GM19023 (cell line): ENCODE measurements at regions not wholly inside any gene's neighbourhood (a gene's known extent, or its start where the extent isn't known, plus 50 kb on each side); places are given as distances from the start of the nearest gene placed in this dataset.
"Not testable (repeated sequence)": the region's sequence is repeated elsewhere in the genome, so short reads cannot be mapped to it uniquely, and the experiment has no call there.

Experiments used
- ATAC-seq: cut with Tn5 transposase; IDR thresholded peaks from one replicate; pipeline ENCODE4 v1.9.1; 2021; ENCODE audit warnings: mild to moderate bottlenecking, moderate library complexity; ENCODE audit not compliant: unreplicated experiment

GRCh38 chr4:184335520-184335919, 117.8 kb upstream of the ENPP6 start:
- ATAC-seq = no peak

DNA sequence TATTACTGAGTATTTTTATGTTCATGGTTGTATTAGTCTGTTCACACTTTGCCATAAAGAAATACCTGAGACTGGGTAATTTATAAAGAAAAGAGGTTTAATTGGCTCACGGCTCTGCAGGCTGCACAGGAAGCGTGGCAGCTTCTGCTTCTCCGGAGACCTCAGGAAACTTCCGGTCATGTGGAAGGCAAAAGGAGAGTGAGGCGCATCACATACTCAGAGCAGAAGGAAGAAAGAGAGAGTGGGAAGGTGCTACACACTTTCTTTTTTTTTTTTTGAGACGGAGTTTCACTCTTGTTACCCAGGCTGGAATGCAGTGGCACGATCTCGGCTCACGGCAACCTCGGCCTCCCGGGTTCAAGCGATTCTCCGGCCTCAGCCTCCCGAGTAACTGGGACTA, 115.8 kb upstream of the ENPP6 start:
- ATAC-seq = not testable (repeated sequence)

GRCh38 chr4:184331268-184331995, 113.8 kb upstream of the ENPP6 start:
- ATAC-seq = no peak

GRCh38 chr4:184330517-184331094, 112.9 kb upstream of the ENPP6 start:
- not testable (repeated sequence) for ATAC-seq

- peak; percentile 51 for ATAC-seq
Observed at GRCh38 chr4:184329659-184330400, 112.2 kb upstream of the ENPP6 start.

DNA sequence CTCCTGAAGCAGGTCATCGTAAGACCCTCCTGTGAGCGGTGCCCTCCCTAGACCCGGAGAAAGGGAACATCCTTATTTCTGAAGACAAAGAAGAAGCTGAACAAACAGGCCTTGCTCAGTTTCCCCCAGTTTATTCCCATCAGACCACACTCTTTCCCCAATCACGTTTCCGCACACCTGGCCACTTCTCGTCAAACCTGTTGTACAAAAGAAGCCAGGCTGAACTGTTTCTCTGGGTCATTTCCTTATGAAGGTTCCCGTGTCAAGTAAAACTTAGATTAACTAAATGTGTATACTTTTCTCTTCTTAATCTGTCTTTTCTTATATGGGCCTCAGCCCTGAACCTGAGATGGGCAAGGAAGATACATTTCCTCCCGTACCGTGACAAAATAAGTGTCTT, 111.6 kb upstream of the ENPP6 start:
- ATAC-seq = no peak

GRCh38 chr4:184328022-184328736, 110.5 kb upstream of the ENPP6 start:
- peak; percentile 78 for ATAC-seq

GRCh38 chr4:184324939-184325477, 107.3 kb upstream of the ENPP6 start:
- no peak for ATAC-seq

- ATAC-seq = no peak
Observed at GRCh38 chr4:184322328-184323025, 104.8 kb upstream of the ENPP6 start.

GRCh38 chr4:184320631-184321030, 103.0 kb upstream of the ENPP6 start:
- no peak for ATAC-seq

GRCh38 chr4:184318852-184319251, 101.2 kb upstream of the ENPP6 start:
- ATAC-seq = no peak

DNA sequence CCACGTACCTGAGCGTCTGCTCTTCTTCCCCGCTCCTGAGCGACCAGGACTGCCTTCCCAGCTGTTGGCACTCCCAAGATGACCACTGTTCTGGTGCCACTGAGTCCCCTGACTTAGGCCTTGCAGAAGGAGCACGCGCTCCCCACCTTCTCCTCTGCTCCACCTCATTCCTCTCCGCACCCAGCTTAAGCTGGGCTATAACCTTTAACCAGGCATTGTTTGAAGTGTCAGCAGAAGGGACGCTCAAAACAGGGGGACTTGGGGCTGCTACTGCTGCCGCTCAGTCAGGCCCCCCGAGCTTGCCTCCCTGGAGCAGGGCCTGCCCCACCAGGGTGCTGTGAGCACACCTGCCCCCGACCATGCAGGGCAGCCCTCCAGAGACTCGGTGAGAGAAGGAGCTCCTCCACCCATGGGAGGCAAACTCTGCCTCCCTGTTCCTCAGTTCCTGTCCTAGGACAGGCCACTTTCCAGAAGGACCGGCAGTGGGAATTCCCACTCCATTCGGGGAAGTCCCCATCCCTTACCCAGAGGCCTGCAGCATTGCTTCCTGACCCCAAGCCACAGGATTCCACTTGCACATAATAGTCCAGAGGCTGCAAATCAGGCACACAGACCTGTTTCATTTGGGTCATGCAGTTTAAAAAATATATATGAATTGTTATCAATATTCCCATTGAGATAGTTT, 99.7 kb upstream of the ENPP6 start:
- no peak for ATAC-seq

GRCh38 chr4:184316821-184317220, 99.1 kb upstream of the ENPP6 start:
- ATAC-seq = no peak

GRCh38 chr4:184315675-184316359, 98.1 kb upstream of the ENPP6 start:
- ATAC-seq = no peak

- peak; percentile 69 for ATAC-seq
Observed at GRCh38 chr4:184313702-184314659, 96.3 kb upstream of the ENPP6 start.

DNA sequence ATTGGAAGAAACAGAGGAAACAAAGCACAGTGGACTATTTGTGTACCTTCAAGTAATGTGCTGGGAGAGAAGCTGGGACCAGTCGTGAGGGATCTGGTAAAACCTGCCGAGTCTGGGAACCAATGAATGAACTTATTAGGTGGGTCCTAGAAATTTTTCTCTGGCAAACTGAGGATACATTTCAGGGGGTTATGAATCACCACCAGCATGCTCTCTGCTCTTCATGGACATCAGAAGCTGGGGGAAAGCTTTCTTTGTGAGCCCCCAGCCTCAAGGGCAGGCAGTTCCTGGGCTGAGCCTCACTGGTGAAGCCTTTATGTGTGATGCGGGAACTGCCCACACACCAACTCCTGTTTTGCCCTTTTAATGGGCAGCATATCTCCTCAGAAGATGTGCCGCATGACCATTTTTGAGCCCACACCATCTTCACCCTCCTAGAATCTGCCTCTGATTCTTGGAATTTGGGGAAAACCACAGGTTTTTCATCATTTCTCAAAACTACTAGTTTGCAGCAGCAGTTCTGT, 95.4 kb upstream of the ENPP6 start:
- no peak for ATAC-seq

DNA sequence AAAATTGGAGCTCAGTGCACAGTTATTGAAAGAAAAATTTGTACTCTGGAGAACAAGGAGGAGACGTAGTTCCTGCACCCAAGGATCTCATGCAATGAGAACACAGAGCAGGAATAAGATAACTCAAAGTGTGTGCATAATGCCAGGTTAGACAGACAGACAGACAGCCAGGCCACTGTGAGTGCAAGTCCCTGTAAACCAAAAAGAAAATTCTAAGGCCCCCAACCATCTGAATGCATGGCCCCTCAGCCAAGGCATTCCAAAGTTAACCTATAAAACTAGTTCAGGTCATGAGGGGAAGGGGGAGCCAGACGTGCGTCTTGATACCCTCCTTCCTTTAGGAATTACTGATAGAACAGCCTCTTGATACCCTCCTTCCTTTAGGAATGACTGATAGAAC, 94.5 kb upstream of the ENPP6 start:
- ATAC-seq = no peak
